Osteoblast (primary cell): ENCODE measurements at regions not wholly inside any gene's neighbourhood (a gene's known extent, or its start where the extent isn't known, plus 50 kb on each side); places are given as distances from the start of the nearest gene placed in this dataset. TPM values are rescaled to one million over a fixed set of nuclear protein-coding genes. Genes with fewer than 3 reads are reported as not detected.
"Not testable (repeated sequence)": the region's sequence is repeated elsewhere in the genome, so short reads cannot be mapped to it uniquely, and the experiment has no call there.

Source experiments
- DNase-seq: peaks from one replicate; pipeline ENCODE4 v3.0.0; 2011; ENCODE audit warnings: low spot score, mixed read lengths; ENCODE audit not compliant: insufficient read length; ENCODE audit errors: missing footprints
- H2AFZ ChIP-seq: 2 replicates; pipeline ENCODE4 v1.6.0; 2011; ENCODE audit warnings: mild to moderate bottlenecking, low read length
- H3K27ac ChIP-seq: 2 replicates; pipeline ENCODE4 v1.5.1; 2011; ENCODE audit warnings: mild to moderate bottlenecking, low read depth, low read length, moderate library complexity
- H3K27me3 ChIP-seq: 2 replicates; pipeline ENCODE4 v1.6.0; 2012; ENCODE audit warnings: mild to moderate bottlenecking, control low read depth, inconsistent platforms, low read length, moderate library complexity; ENCODE audit not compliant: insufficient read depth
- H3K36me3 ChIP-seq: 2 replicates; pipeline ENCODE4 v1.5.1; 2011; ENCODE audit warnings: mild to moderate bottlenecking, low read length, control low read depth, moderate library complexity; ENCODE audit not compliant: insufficient read depth
- H3K4me1 ChIP-seq: 2 replicates; pipeline ENCODE4 v1.5.1; 2011; ENCODE audit warnings: mild to moderate bottlenecking, low read length, control low read depth, moderate library complexity; ENCODE audit not compliant: insufficient read depth
- H3K4me2 ChIP-seq: 2 replicates; pipeline ENCODE4 v1.6.0; 2011; ENCODE audit warnings: mild to moderate bottlenecking, low read length; ENCODE audit not compliant: insufficient read depth
- H3K4me3 ChIP-seq: fragments of 200-600 bp; sonication (generic); 3 replicates; pipeline ENCODE4 v1.5.1; 2012; ENCODE audit warnings: mild to moderate bottlenecking, low read length, inconsistent platforms; ENCODE audit not compliant: insufficient read depth
- H3K79me2 ChIP-seq: 2 replicates; pipeline ENCODE4 v1.6.0; 2012; ENCODE audit warnings: mild to moderate bottlenecking, low read length, control low read depth, inconsistent platforms; ENCODE audit not compliant: insufficient read depth
- H3K9me3 ChIP-seq: 2 replicates; pipeline ENCODE4 v1.5.1; 2011; ENCODE audit warnings: low read depth, low read length, control low read depth
- H4K20me1 ChIP-seq: 2 replicates; pipeline ENCODE4 v1.6.0; 2012; ENCODE audit warnings: mild to moderate bottlenecking, low read length, control low read depth; ENCODE audit not compliant: insufficient read depth
- small RNA-seq: library from RNA; depleted of rRNA; stranded (forward); fragments of <200 nt; gene quantifications from one replicate; pipeline ENCODE3, GENCODE V24; 2012
- TF ChIP-seq, protein P1 (sequence below): IDR thresholded peaks from 2 replicates; pipeline ENCODE4 v1.5.1; 2011; ENCODE audit warnings: mild to moderate bottlenecking, low read depth, low read length, moderate library complexity; ENCODE audit errors: extremely low read depth

DNA sequence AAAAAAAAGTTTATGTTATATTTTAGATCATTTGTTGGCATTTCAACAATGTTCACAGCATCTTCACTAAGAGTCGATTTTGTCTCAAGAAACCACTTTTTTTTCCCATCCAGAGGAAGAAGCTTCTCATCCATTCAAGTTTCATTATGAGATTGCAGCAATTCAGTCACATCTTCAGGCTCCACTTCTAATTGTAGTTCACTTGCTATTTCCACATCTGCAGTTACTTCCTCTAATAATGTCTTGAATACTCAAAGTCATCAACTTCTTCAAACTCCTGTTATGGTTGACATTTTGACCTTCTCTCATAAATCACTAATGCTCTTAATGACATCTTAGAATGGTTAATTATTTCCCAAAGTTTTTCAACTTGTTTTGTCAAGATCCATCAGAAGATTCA, 61.3 kb upstream of the CHORDC1 start:
- no peak overlapping the region for H3K4me2 ChIP-seq
- peak; percentile 43 for DNase-seq
- H3K9me3 ChIP-seq: no peaks in the 10 kb centered on the region
- TF ChIP-seq, protein P1, sequence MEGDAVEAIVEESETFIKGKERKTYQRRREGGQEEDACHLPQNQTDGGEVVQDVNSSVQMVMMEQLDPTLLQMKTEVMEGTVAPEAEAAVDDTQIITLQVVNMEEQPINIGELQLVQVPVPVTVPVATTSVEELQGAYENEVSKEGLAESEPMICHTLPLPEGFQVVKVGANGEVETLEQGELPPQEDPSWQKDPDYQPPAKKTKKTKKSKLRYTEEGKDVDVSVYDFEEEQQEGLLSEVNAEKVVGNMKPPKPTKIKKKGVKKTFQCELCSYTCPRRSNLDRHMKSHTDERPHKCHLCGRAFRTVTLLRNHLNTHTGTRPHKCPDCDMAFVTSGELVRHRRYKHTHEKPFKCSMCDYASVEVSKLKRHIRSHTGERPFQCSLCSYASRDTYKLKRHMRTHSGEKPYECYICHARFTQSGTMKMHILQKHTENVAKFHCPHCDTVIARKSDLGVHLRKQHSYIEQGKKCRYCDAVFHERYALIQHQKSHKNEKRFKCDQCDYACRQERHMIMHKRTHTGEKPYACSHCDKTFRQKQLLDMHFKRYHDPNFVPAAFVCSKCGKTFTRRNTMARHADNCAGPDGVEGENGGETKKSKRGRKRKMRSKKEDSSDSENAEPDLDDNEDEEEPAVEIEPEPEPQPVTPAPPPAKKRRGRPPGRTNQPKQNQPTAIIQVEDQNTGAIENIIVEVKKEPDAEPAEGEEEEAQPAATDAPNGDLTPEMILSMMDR: no peak
- no peaks in the 10 kb centered on the region for H3K79me2 ChIP-seq
- H3K4me3 ChIP-seq: no peak overlapping the region
- no peaks in the 10 kb centered on the region for H4K20me1 ChIP-seq
- no peaks in the 10 kb centered on the region for H3K4me1 ChIP-seq
- no peaks in the 10 kb centered on the region for H3K27me3 ChIP-seq
- no peak overlapping the region for H3K27ac ChIP-seq
- H2AFZ ChIP-seq: no peak overlapping the region
- H3K36me3 ChIP-seq: no peaks in the 10 kb centered on the region

DNA sequence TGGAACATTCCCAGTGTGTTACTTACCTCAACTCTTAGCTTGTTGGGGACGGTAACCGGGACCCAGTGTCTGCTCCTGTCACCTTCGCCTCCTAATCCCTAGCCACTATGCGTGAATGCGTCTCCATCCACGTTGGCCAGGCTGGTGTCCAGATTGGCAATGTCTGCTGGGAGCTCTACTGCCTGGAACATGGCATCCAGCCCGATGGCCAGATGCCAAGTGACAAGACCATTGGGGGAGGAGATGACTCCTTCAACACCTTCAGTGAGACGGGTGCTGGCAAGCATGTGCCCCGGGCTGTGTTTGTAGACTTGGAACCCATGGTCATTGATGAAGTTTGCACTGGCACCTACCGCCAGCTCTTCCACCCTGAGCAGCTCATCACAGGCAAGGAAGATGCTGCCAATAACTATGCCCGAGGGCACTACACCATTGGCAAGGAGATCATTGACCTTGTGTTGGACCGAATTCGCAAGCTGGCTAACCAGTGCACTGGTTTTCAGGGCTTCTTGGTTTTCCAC, 59.8 kb upstream of the CHORDC1 start:
- H3K36me3 ChIP-seq, H3K27me3 ChIP-seq, H4K20me1 ChIP-seq, H3K27ac ChIP-seq, H3K9me3 ChIP-seq, H3K4me1 ChIP-seq, H3K4me2 ChIP-seq, H3K4me3 ChIP-seq, H2AFZ ChIP-seq, DNase-seq, H3K79me2 ChIP-seq: not testable (repeated sequence)

DNA sequence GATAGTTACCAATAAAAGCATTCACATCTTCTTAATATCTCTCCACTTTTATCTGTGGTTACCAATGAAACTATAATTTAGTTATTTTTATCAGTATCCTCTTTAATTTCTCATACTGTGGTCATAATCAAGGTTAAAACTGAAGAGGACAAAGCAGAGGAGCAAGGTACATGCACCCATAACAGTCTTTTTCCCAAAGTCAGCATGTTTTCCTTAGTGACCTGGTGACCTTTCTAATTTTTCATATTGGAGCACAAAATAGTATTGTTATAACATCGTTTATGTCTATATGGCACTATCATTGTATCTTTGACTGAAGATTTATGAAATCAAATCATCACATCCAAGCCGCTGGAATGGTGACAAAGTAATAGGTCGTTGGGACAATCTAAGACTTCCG, 51.5 kb upstream of the CHORDC1 start:
- Histone ChIP-seq H3K27me3 (no peaks in the 10 kb centered on the region), H3K9me3 (no peaks in the 10 kb centered on the region), H3K4me2 (no peak overlapping the region), H2AFZ (no peak overlapping the region), H4K20me1 (no peaks in the 10 kb centered on the region), H3K4me1 (no peaks in the 10 kb centered on the region), H3K79me2 (no peaks in the 10 kb centered on the region), H3K4me3 (no peak overlapping the region), H3K27ac (no peak overlapping the region), H3K36me3 (no peaks in the 10 kb centered on the region)
- TF ChIP-seq, protein P1: no peak
- DNase-seq: no peak

Small RNA genes in the stretch of these regions (small RNA-seq; reads per million reads assigned to genes)
- gene AP001002.3 (not detected), gene MIR1261 (not detected), gene MIR4490 (not detected)
